ENCODE measurements at regions not wholly inside any gene's neighbourhood (a gene's known extent, or its start where the extent isn't known, plus 50 kb on each side); places are given as distances from the start of the nearest gene placed in this dataset.

GRCh38 chr2:131672471-131673399 lies 145.0 kb downstream of the CCDC74A start (continued):
- TF ChIP-seq THRA (IDR thresholded peaks at IDR 0.05) (peak; percentile 62; the same call in 1 of the 2 replicates), TFAP4 (CRISPR knock-in tag; IDR thresholded peaks at IDR 0.05; ENCODE audit: borderline replicate concordance) (peak; percentile 75), RAD21 (CRISPR knock-in tag; conservative IDR thresholded peaks at IDR 0.05 in 1 of 2, IDR thresholded peaks at IDR 0.05 in 1 of 2) (peak; percentile 66 to 87), SP1 (CRISPR knock-in tag; IDR thresholded peaks at IDR 0.05) (0 out of 2 replicates have a peak, but pooled peaks have one; percentile 21)

Data from K562 (cell line).